ENCODE measurements at regions not wholly inside any gene's neighbourhood (a gene's known extent, or its start where the extent isn't known, plus 50 kb on each side); places are given as distances from the start of the nearest gene placed in this dataset.
"Not testable (repeated sequence)": the region's sequence is repeated elsewhere in the genome, so short reads cannot be mapped to it uniquely, and the experiment has no call there.

DNA sequence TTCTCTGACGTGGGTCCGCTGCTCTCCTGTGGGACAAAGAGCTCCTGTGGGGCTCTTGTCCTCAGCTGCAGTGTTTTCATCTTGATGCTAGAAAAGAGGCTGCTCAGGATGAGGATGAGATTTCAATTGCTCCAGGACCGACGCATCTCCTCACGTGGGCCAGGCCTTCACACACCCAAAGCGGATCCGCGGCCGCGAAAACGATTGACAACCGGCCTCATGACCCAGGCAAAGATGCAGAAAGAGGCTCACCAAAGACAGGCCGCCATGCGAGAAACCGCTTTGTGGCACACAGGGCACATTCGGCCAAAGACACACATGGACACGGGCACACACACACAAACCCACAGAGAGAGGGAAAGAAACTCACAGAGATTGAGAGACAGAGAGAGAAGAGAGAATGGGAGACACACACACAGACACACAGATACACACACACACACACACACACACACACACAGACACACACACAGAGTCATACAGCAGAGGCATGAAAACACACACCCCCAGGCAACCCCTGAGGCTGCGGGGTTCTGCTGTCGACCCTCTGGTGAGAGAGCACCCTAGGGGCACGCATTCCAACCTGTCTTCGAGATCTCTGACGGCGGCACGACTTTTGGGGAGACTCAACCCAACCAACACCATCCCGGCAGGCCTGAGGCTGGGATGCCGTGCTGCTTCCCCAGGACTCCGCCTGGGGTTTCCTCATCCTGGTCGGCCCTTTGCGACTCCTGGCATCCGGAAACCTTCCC, 168.5 kb upstream of the ZNF337 start:
- not testable (repeated sequence) for DNase-seq (ENCODE audit: low read depth)

DNA sequence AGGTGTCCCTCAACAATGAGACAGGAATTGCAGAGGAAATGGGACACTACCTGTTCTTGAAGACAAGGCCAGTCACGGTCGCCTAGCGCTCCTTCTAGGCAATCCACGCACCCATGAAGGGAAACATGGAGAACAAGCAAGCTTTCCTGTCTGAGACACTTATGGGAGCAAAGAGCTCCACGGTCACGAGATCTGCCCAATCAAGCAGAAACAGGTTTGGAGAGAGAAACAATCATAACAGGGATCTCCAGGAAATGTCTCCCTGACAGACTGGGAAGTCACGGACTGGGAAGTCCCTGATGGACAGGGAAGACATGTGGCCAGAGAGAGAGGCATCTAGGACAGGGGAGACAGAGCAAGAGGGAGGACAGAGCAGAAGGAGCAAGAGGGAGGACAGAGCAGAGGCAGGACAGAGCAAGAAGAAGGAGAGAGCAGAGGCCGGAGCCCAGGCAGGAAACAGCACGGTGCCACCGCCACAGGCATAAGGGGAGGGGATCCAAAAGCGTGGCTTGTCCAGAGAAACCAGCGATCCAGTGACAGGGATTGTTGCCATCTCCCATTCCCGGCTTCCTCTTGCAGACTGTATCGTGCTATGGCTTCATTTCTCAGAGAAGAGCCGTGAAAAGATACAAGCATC, 167.8 kb upstream of the ZNF337 start:
- no peak for DNase-seq (ENCODE audit: low read depth)

DNA sequence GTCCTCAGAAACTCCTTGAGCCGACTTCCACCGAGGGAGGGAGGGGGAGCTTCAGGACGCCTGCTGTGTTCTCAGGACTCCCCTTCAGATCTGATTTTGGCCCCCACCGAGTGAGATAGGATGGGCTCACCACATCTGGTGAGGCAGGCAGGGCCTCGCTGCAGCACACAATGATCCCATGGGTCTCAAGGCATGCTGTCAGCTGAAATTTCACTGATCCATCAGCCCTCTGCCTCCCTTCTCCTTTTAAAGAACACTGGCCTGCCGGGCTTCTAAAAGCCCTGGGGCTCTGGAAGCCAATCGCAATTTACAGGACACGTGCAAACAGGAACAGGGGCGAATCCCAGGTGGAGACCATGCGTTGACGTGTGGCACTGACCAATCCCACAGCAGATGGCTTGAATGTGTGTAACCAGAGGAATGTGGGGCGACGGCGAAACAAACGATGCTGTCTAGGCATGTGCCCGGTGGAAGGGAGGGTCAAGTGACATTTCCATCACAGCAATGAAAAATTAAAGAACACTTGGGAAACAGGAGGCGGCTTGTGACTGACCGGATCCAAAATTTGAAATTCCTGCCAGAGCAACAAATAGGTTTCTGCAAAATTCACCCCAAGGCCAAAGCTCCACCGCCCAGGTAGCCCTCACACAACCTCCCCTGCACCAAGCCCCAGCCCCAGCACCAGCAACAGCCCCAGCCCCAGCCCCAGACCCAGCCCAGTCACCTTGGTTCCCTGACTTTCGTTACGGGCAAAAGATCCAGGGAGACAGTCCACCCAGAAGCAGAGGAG, 167.1 kb upstream of the ZNF337 start:
- no peak for DNase-seq (ENCODE audit: low read depth)

DNA sequence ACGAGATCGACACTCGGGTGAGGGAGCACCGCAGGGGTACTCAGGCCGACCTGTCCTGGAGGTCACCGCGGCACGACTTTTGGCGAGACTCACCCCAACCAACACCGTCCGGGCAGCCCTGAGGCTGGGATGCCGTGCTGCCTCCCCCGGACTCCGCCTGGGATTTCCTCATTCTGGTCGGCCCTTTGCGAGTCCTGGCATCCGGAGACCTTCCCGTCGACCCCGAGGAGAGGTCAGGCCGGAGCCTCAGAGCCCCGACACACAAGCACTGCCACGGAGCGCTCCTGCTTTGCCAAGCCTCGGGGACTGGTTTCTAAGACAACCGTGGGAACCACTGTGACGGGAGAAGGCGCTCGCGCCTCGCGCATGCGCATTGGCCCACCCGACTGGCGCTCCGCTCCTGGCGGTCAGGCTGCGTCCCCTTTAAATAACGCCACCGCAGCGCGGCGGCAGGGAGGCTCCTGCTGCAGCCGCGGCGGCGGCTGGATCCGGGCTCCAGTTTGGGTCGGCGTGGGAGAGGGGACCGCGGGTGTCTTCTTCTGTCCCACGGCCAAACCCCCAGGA, 166.4 kb upstream of the ZNF337 start:
- peak; percentile 77 for DNase-seq (ENCODE audit: low read depth)

DNA sequence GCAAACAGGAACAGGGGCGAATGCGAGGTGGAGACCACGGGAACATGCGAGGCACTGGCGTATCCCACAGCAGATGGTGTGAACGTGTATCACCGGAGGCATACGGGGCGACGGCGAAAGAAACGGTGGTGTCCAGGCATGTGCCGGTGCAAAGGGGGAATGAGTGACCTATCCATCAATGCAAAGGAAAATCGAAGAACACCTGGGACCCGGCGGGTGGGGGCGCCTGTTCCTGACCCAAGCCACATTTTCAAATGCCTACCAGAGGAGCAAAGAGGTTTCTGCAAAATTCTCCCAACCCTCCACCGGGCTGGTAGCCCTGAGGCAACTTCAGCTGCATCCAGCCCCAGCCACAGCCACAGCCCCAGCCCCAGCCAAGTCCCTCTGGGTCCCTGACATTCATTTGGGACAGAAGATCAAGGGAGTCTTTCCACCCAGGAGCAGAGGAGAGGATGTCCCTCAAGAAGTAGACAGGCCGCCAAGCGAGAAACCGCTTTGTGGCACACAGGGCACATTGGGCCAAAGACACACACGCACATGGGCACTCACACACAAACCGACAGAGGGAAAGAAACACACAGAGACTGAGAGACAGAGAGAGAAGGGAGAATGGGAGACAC, 164.0 kb upstream of the ZNF337 start:
- no peak for DNase-seq (ENCODE audit: low read depth)

DNA sequence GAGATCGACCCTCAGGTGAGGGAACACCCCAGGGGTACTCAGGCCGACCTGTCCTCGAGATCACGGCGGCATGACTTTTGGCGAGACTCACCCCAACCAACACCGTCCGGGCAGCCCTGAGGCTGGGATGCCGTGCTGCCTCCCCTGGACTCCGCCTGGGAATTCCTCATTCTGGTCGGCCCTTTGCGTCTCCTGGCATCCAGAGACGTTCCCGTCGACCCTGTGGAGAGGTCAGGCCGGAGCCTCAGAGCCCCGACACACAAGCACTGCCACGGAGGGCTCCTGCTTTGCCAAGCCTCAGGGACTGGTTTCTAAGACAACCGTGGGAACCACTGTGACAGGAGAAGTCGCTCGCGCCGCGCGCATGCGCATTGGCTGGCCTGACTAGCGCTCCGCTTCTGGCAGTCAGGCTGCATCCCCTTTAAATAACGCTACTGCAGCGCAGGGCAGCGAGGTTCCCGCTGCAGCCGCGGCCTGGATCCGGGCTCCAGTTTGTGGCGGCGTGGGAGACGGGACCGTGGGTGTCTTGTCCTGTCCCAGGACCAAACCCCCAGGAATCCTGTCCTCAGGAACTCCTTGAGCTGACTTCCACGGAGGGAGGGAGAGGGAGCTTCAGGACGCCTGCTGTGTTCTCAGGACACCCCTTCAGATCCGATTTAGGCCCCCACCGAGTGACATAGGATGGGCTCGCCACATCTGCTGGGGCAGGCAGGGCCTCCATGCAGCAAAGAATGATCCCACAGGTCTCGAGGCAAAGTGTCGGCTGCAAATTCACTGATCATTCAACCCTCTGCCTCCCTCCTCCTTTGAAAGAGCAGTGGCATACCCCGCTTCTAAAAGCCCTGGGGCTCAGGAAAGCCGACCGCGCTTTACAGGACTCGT, 163.2 kb upstream of the ZNF337 start:
- DNase-seq (ENCODE audit: low read depth) = no peak

DNA sequence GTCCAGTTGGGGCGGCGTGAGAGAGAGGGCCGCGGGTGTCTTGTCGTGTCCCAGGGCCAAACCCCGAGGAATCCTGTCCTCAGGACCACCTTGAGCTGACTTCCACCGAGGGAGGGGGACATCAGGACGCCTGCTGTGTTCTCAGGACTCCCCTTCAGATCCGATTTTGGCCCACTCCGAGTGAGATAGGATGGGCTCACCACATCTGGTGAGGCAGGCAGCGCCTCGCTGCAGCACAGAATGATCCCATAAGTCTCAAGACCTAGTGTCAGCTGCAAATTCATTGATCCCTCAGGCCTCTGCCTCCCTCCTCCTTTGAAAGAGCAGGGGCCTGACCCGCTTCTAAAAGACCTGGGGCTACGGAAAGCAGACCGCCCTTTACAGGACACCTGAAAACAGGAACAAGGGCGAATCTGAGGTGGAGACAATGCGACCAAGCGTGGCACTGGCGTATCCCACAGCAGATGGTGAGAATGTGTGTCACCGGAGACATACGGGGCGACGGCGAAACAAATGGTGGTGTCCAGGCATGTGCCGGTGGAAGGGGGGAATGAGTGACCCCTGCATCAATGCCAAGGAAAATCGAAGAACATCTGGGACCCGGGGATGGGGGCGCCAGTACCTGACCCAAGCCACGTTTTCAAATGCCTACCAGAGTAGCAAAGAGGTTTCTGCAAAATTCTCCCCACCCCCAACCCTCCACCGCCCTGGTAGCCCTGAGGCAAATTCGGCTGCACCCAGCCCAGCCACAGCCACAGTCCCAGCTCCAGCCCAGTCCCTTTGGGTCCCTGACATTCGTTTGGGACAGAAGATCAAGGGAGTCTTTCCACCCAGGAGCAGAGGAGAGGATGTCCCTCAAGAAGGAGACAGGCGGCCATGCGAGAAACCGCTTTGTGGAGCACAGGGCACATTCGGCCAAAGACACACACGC, 162.1 kb upstream of the ZNF337 start:
- DNase-seq (ENCODE audit: low read depth) = no peak

DNA sequence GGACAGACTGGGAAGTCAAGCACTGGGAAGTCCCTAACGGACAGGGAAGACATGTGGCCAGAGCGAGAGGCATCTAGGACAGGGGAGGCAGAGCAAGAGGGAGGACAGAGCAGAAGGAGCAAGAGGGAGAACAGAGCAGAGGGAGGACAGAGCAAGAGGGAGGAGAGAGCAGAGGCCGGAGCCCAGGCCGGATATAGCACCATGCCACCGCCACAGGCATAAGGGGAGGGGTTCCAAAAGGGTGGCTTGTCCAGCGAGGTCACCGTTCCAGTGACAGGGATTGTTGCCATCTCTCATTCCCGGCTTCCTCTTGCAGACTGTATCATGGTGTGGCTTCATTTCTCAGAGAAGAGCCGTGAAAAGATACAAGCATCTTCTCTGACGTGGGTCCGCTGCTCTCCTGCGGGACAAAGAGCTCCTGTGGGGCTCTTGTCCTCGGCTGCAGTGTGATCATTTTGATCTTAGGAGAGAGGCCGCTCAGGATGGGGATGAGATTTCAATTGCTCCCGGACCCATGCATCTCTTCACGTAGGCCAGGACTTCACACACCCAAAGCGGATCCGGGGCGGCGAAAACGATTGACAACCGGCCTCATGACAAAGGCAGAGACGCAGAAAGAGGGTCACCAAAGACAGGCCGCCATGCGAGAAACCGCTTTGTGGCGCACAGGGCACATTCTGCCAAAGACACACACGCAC, 160.6 kb upstream of the ZNF337 start:
- not testable (repeated sequence) for DNase-seq (ENCODE audit: low read depth)

DNA sequence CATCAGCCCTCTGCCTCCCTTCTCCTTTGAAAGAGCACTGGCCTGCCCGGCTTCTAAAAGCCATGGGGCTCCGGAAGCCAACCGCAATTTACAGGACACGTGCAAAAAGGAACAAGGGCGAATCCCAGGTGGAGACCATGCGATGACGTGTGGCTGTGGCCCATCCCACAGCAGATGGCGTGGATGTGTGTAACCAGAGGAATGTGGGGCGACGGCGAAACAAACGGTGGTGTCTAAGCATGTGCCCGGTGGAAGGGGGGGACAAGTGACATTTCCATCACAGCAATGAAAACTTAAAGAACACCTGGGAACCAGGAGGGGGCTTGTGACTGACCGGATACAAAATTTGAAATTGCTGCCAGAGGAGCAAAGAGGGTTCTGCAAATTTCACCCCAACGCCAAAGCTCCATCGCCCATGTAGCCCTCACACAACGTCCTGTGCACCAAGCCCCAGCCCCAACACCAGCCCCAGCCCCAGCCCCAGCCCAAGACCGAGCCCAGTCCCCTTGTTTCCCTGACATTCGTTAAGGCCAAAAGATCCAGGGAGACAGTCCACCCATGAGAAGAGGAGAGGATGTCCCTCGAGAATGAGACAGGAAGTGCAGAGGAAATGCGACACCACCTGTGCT, 159.7 kb upstream of the ZNF337 start:
- no peak for DNase-seq (ENCODE audit: low read depth)

DNA sequence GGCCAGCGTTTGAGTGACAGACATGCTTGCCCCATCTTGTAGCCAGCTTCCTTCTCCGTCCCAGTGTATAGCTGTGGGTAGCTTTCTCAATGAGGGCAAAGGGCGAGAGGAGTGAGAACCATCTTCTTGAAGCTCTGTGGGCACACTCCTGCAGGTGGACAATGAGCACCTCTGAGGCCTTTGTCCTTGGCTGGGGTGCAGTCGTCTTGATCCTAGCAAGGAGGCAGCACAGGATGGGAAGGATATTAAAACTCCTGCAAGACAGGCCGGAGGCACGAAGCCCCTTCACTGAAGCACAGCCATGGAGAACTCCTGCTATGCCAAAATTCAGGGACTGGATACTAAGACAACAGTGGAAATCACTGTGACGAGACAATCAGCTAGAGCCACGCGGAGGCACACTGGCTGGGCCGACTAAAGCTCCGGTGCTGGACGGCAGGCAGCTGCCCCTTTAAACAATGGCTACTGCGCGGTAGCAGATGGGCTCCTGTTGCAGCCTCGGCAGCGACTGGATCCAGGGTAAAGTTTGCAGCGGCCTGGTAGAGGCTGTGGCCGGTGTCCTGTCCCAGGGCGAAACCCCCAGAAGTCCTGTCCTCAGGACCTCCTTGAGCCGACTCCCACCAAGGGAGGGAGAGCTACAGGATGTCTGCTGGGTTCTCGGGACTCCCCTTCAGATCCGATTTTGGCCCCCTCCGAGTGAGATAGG, 159.0 kb upstream of the ZNF337 start:
- DNase-seq (ENCODE audit: low read depth) = not testable (repeated sequence)

DNA sequence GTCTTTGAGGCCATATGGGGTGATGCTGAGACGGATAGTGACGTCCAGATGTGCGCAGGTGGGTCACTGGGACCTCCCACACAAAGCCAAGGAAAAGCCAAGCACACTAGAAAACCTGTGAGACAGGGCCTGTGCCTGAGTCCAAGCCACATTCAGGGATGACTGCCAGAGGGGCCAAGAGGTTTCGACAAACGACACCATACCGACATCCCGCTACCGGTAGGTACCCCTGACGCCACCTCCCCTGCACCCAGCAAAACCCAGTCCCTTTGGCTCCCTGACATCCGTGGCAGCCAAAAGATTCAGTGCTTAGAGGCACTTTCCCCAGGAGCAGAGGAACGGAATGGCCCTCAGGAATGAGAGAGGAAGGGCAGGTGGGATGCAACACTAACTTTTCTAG, 158.0 kb upstream of the ZNF337 start:
- DNase-seq (ENCODE audit: low read depth) = not testable (repeated sequence)

DNA sequence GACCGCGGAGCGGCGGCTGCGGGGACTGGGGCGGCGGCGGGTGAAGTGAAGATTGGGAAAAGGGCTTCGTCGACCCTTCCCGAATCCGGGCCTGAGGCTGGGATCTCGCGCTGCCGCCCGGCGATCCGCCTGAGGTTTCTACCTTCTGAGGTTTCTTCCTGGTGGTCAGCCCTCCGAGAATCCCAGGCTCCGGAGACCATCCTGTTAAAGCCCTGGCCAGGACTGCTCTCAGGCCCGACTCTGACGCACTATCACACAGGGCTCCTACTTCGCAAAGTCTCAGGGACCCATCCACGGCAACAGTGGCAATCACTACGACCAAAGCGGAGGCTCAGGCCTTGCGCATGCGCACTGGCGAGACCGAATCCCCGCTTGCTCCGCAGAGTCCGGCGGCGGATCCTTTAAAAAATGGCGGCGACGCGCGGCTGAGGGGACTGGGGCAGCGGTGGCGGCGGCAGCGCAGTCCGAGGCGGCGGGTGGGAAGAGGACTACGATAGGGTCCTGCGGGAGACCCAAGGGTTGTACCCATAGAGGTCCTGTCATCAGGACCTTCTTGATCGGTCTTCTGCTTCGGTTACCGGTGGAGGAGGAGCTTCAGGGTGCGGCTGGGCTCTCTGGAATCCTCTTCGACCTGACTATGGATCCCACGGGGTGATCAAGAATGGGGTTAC, 157.2 kb upstream of the ZNF337 start:
- DNase-seq (ENCODE audit: low read depth) = peak; percentile 76

DNA sequence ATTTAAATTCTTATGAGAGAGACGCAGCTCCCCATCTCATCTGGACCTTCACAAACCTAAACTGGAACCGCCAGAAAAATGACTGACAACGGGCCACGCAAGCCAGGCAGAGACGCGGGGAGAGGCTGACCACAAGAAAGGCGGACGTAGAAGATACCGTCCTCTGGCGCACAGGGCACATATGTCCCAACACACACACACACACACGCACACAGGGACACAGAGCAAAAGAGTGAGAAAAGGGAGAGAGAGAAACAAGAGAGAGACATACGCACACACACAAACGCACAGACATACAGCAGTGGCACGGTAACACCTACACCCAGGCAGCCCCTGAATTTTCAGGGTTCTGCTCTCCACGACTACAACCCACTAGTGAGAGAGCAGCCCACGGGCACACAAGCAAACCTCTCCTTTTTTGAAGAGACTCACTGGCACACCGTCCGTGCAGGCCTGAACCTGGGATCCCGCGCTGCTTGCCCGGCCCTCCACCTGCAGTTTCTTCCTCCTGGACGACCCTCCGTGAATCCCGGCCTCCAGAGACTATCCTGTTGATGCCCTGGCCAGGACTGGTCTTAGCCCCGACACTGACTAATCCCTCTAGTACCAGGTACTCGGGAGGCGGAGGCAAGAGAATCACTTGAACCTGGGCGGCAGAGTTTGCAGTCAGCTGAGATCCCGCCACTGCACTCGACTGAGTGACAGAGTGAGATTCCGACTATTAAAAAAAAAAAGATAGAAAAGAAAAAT, 156.5 kb upstream of the ZNF337 start:
- not testable (repeated sequence) for DNase-seq (ENCODE audit: low read depth)

DNA sequence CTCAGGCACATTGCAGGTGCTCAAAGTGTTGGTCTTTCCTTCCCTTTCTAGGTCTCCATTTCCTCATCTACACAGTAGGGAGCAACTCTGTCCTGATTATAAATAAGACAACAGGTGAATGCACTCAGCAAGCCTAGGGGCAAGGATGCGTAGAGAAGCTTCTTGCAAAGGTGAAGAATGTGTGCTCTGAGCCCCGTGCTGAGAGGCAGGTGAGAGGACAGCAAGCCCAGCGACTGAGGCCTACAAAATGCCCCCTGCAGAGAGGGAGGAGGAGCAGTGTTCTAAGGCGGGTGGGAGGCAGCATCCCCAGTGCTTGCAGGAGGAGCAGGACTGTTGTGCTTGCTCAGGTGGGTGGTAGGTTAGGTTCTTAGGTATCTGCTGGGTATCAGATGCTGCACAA, 153.5 kb upstream of the ZNF337 start:
- DNase-seq (ENCODE audit: low read depth) = not testable (repeated sequence)

DNA sequence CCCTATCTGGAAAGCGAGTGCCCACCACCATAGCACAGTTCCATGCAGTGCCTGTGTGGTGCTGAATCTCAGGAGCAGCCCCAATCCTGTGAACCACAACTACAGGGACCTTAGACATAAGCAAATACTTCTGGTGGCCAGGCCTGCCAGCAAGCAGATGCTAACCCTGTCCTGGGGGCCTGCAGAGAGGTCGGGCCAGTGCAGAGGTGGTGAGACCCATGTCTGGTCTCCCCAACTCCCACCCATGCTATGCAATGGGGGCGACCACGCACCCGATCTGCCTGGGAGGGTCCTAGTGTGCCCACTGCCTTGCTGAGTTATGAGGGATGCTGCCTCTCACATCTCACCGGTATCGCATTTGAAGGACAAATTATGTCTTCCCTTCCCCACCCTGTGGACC, 151.6 kb upstream of the ZNF337 start:
- no peak for DNase-seq (ENCODE audit: low read depth)

DNA sequence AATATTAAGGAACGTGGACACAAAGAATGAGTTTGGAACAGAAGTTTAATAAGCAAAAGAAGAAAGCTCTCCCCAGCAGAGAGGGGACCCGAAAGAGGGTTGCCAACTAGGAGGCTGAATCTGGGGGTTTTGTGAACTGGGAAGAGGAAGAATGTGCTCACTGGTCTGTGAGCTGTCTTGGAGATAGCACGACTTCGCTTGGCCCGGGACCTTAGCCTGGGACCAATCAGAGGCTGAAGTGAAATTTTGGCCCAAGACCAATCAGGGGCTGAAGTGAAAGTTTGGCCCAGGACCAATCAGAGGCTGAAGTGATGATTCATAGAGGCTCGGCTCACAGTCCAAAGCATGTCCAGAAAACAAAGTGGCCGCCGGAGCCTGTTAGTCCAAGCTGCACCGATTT, 148.0 kb upstream of the ZNF337 start:
- DNase-seq (ENCODE audit: low read depth) = not testable (repeated sequence)

DNA sequence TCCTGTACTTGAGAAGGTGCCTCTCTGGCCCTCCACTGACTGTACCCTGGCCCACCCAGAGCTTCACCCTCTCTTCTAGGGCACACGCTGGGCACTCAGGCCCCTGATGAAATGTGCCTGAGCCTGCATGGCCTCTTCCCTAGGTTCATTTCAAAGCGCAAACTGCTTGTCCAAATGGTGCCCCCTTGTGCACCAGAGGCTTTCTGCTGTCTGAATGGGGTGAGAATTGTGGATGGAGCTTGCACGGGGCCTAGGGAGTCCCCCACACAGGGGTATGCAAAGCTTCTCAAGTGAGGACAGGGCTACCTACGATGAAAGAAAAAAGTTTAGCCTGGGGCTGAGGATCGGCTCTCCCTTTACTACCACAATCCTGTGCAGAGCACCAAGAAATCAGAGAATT, 116.9 kb upstream of the ZNF337 start:
- not testable (repeated sequence) for DNase-seq (ENCODE audit: low read depth)

Measured in LHCN-M2 (cell line).